ENCODE measurements at regions not wholly inside any gene's neighbourhood (a gene's known extent, or its start where the extent isn't known, plus 50 kb on each side); places are given as distances from the start of the nearest gene placed in this dataset.

DNA sequence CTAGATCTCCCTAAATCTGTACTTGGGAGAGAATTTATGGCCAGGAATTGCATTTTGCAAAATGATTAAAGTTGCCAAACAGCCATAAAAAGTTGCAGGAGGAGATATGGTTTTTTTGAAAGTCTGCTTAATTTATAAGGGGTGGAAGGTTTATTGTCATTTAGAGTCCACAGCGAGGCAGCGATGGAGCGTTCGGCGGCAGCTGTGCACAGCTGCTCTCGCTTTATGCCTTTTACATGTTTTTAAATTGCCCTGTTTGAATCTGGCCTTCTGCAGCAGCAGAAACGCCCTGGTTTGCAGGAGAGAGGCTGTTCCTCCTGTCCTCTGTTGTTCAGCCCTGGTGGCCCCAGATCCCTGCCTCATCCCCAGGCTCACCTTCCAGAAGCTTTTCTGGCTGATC, 144.9 kb upstream of the POU3F1 start:
- intact Hi-C loops (cut with micrococcal nuclease), result no loop called here
- Histone ChIP-seq H3K27ac (ENCODE audit: insufficient read depth, low read depth, low read length) (no peak overlapping the region), H3K9me3 (replicated peaks; ENCODE audit: control insufficient read depth, insufficient read depth, low read length) (no peaks in the 10 kb centered on the region), H3K27me3 (ENCODE audit: control insufficient read depth in 2 of 2, insufficient read depth in 2 of 2, low read length in 2 of 2) (no peaks in the 10 kb centered on the region), H3K9me1 (replicated peaks; ENCODE audit: control insufficient read depth, extremely low read depth, insufficient read depth, low read length) (no peaks in the 10 kb centered on the region), H3K36me3 (ENCODE audit: control insufficient read depth in 2 of 2, extremely low read depth in 1 of 2, insufficient read depth in 2 of 2, low read length in 2 of 2) (no peaks in the 10 kb centered on the region), H3K4me1 (ENCODE audit: control insufficient read depth, extremely low read depth, insufficient read depth, low read length) (no peaks in the 10 kb centered on the region), H4K20me1 (replicated peaks; ENCODE audit: control insufficient read depth, extremely low read depth, insufficient read depth, low read length) (no peaks in the 10 kb centered on the region), H3K4me3 (replicated peaks in 1 of 3; ENCODE audit: insufficient read depth in 1 of 3, low read depth in 1 of 3, low read length in 3 of 3) (no peak overlapping the region), H3K9ac (replicated peaks; ENCODE audit: extremely low read depth, insufficient read depth, low read length) (no peak overlapping the region), H2AFZ (ENCODE audit: low read depth, low read length) (no peak overlapping the region), H3K4me2 (ENCODE audit: insufficient read depth, low read length) (no peak overlapping the region), H3K79me2 (ENCODE audit: control insufficient read depth, insufficient read depth, low read length) (no peaks in the 10 kb centered on the region)
- FAIRE-seq (no peak), DNase-seq (ENCODE audit: low read depth, low spot score) (no peak)
- BruUV-seq (replicated peaks), result no TSS peak
- dilution Hi-C loops (cut with MboI; ENCODE audit: extremely low pct_ligation_motif_present, low sequenced_read_pairs), result no loop called here
- CTCF ChIA-PET, result no interaction called here
- POLR2A ChIA-PET, result no interaction called here
- TF ChIP-seq MYC (IDR thresholded peaks at IDR 0.05; ENCODE audit: low read depth, low read length), result no peak
- TF ChIP-seq, protein P1, sequence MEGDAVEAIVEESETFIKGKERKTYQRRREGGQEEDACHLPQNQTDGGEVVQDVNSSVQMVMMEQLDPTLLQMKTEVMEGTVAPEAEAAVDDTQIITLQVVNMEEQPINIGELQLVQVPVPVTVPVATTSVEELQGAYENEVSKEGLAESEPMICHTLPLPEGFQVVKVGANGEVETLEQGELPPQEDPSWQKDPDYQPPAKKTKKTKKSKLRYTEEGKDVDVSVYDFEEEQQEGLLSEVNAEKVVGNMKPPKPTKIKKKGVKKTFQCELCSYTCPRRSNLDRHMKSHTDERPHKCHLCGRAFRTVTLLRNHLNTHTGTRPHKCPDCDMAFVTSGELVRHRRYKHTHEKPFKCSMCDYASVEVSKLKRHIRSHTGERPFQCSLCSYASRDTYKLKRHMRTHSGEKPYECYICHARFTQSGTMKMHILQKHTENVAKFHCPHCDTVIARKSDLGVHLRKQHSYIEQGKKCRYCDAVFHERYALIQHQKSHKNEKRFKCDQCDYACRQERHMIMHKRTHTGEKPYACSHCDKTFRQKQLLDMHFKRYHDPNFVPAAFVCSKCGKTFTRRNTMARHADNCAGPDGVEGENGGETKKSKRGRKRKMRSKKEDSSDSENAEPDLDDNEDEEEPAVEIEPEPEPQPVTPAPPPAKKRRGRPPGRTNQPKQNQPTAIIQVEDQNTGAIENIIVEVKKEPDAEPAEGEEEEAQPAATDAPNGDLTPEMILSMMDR (IDR thresholded peaks at IDR 0.05; ENCODE audit: extremely low read depth in 1 of 2, insufficient read depth in 1 of 2, low read depth in 1 of 2, low read length in 2 of 2), result no peak
- no peak for TF ChIP-seq EZH2 (IDR thresholded peaks at IDR 0.05; ENCODE audit: borderline replicate concordance, low read depth, low read length, severe bottlenecking)
- no peak for TF ChIP-seq POLR2A (IDR thresholded peaks at IDR 0.05; ENCODE audit: low read depth, low read length)
- no peak for TF ChIP-seq FOS (IDR thresholded peaks at IDR 0.05; ENCODE audit: borderline replicate concordance, insufficient read depth, low read length)
- no peak for TF ChIP-seq GATA2 (IDR thresholded peaks at IDR 0.05; ENCODE audit: insufficient read depth, insufficient read length, low read depth, low read length)
- no peak for TF ChIP-seq POLR2AphosphoS5 (IDR thresholded peaks at IDR 0.05; ENCODE audit: insufficient read depth, low read depth, low read length)
- TF ChIP-seq JUN (IDR thresholded peaks at IDR 0.05; ENCODE audit: borderline replicate concordance, insufficient read depth, insufficient read length, low read depth), result no peak
- TF ChIP-seq, protein P2, sequence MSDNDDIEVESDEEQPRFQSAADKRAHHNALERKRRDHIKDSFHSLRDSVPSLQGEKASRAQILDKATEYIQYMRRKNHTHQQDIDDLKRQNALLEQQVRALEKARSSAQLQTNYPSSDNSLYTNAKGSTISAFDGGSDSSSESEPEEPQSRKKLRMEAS (IDR thresholded peaks at IDR 0.05; ENCODE audit: insufficient read depth, insufficient read length), result no peak
